NCI-H2227 (cell line): ENCODE measurements at regions not wholly inside any gene's neighbourhood (a gene's known extent, or its start where the extent isn't known, plus 50 kb on each side); places are given as distances from the start of the nearest gene placed in this dataset.
A peak's percentile ranks its signal among the peaks of the same experiment; 100 is the strongest.
"Not testable (repeated sequence)": the region's sequence is repeated elsewhere in the genome, so short reads cannot be mapped to it uniquely, and the experiment has no call there.

Source experiments
- DNase-seq: peaks from one replicate; lab custom pipeline; 2025; ENCODE audit not compliant: unreplicated experiment; lab: John Stamatoyannopoulos, UW

- no peak for DNase-seq
Observed at GRCh38 chr15:31586841-31587240, 260.2 kb downstream of the KLF13 start.

DNA sequence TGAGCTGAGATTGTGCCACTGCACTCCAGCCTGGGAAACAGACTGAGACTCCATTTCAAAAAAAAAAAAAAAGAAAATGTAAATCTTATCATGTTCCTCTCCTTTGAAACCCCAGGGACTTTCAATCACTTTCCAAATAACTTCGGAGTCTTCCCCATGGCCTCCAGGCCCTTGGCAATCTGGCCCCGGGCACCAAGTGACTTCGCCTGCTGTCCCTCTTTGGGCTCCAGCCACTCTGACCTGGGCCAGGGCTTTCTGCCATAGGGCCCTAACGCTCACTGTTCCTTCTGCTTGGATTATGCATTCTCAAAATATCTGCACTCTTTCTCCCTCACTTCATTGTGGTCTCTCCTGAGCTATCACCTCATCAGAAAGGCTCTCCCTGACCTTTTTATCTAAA is 260.9 kb downstream of the KLF13 start:
- DNase-seq, result no peak

GRCh38 chr15:31590609-31591008 is 264.0 kb downstream of the KLF13 start:
- DNase-seq, result no peak

DNA sequence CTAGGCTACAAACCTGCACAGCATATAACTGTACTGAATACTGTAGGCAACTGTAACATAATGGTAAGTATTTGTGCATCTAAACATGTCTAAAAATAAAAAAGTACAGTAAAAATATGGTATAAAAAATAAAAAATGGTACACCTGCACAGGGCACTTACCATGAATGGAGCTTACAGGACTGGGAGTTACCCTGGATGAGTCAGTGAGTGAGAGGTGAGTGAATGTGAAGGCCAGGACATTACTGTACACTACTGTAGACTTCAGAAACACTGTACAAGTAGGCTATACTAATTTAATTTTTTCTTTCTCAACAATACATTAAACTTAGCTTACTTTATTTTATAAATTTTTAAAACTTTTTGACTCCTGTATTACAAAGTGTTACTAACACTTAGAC is 265.3 kb downstream of the KLF13 start:
- DNase-seq, result no peak

DNA sequence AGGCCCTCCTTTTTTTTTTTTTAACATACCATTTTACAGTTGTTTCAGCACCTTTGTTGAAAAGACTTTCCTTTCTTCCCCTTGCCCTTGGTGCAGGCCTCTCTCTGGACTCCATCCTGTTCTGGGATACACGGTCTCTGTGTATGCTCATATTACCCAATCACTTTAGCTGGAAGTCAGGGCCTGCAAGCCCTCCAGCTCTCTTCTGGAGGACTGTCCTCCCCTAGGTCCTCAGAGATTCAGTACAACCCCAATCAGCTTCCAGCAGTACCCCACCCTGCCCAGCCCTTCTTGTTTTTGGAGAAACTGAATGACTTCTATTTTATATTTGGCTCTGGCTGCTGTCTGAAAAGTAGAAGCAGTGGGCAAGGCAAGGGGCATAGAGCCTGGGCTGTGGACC is 270.8 kb downstream of the KLF13 start:
- DNase-seq, result no peak

DNA sequence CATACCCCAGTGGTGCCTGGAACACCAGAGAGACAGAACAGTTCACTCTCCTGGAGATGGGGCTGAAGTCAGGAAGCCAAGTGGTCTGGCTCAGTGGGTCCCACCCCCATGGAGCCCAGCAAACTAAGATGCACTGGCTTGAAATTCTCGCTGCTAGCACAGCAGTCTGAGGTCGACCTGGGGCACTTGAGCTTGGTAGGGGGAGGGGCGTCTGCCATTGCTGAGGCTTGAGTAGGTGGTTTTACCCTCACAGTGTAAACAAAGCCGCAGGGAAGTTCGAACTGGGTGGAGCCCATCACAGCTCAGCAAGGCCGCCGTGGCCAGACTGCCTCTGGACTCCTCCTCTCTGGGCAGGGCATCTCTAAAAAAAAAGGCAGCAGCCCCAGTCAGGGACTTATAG is 272.0 kb downstream of the KLF13 start:
- peak; percentile 55 for DNase-seq

DNA sequence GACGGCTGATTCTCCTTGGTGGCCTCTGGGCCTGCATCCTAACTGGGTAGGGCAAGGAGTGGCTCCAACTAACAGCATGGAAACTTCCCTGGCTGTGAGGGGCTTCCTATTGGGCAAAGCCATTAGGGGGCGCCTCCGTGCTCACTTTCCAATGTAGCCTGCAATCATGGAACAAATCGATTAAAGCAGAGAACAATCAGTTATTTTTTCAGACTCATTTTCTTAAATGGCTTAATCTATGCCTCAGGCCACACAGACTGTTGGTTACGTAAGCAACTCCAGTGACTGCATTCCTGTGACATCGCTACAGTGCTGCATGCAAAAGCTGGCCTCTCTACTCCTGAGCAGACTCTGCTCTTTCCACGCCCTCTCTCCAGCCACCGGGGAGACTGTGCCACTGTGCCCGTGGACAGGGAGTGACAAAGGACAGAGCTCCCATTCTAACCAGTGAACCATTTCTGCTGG is 278.9 kb downstream of the KLF13 start:
- no peak for DNase-seq

DNA sequence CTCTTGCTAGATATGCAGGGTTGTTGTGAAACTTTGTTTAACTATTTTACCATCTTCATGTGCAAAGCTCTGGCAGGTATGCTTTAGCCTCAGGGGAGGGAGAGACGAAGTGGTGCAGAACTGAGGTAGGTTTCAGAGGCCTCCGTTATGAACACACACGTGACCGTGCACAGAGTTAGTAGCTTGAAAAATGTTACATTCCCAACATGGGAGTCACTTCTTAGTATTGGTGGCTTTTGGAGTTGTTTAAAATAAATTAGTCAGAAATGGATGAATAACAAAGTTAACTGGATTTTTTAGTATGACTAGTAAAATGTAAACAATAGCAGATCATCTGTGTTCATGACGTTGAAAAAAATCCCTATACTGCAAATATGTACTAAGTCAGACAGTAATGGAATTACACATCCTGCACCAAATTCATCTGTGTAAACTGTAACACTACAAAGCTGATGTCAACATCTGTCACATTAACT is 279.6 kb downstream of the KLF13 start:
- DNase-seq, result no peak

GRCh38 chr15:31606931-31607497 is 280.4 kb downstream of the KLF13 start:
- no peak for DNase-seq

GRCh38 chr15:31607656-31608055 is 281.0 kb downstream of the KLF13 start:
- DNase-seq, result no peak

GRCh38 chr15:31609258-31609681 is 282.6 kb downstream of the KLF13 start:
- DNase-seq, result no peak

- no peak for DNase-seq
Observed at GRCh38 chr15:31609906-31610305, 283.3 kb downstream of the KLF13 start.

DNA sequence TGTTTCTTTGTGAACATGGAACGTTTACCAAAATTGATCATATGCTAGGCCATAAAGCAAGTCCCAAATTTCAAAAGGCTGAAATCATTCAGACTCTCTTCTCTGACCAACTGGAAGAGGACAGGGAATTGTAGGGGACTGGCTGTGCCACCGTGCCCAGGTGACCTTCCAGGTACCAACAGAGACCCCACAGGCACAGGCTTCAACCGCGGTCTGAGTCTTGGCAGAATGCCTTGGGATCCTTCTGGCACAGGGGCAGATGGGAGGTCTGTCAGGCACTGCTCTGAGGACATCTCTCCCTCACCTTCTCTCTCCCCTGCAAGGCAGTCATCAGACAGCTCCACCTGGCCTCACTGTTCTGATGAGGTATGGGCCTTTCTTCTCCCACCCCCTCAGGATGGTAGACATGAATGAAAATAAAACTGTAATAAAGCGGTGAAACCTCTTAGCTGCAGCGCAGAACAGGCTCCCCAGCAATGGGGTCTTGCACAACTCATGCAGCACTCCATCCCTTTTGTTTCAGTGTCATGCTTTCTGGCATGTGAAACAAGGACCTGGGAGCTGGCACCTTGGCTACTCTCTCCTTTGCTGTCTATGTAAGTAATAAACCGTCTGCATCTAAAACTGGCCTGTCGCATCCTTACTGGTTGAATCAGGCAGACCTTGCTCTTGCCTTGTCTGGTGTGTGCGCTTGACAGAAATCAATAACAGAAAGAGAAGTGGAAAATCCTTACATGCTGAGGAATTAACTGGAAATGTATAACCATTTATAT is 289.2 kb downstream of the KLF13 start:
- no peak for DNase-seq

DNA sequence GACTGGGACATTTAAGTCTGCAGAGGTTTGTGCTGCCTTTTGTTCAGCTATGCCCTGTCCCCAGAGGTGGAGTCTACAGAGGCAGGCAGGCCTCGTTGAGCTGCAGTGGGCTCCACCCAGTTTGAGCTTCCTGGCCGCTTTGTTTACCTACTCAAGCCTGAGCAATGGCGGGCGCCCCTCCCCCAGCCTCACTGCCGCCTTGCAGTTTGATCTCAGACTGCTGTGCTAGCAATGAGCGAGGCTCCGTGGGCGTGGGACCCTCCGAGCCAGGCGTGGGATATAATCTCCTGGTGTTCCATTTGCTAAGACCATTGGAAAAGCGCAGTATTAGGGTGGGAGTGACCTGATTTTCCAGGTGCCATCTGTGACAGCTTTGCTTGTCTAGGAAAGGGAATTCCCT is 296.7 kb downstream of the KLF13 start:
- not testable (repeated sequence) for DNase-seq

DNA sequence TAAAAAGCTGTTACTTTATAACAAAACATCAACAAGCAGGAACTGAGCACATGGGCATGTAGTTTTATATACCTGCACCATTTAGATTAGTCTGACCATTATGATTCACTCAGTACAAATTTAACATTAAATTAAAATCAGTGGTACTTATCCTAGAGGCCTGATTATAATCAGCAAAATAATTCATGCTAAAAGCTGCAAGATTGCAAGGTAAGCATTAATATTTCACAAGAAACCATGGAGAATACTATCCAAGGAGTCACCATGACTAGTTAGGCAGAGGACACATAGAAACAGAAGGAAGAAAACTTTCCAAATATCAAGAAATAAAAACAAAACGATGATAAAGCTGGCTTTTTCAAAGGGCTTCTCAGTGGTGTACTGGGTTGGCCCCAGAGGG is 297.5 kb downstream of the KLF13 start:
- DNase-seq, result not testable (repeated sequence)

DNA sequence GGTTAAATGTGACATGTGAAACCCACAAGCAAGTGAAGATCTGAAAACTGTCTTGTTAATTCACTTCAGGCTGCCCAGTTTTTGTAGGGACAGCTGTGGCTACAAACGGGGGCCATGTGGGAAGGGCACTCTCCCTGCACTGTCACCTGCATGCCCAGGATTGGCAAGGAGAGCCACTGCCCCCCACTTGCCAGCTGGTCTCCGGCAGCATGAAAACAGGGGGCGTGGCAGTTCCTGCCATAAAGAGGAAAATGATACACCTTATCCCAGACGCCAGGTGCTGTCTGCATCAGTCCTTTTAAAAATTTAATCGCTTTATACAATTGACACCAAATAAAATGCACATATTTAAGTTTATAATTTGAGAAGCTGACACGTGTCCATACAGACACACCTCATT is 309.1 kb downstream of the KLF13 start:
- DNase-seq, result not testable (repeated sequence)

DNA sequence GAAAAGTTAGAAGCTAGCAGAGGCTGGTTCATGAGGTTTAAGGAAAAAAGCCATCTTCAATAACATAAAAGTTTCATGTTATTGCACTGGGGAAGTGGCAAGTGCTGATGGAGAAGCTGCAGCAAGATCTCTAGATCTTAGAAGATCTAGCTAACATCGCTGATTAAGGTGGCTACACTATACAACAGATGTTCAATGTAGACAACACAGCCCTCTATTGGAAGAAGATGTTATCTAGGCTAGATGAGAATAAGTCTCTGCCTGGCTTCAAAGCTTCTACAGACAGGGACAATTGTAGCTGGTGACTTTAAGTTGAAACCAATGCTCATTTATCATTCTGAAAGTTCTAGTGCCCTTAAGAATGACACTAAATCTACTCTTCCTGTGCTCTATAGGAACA is 310.3 kb downstream of the KLF13 start:
- not testable (repeated sequence) for DNase-seq

- not testable (repeated sequence) for DNase-seq
Observed at GRCh38 chr15:31643955-31644354, 317.3 kb downstream of the KLF13 start.

DNA sequence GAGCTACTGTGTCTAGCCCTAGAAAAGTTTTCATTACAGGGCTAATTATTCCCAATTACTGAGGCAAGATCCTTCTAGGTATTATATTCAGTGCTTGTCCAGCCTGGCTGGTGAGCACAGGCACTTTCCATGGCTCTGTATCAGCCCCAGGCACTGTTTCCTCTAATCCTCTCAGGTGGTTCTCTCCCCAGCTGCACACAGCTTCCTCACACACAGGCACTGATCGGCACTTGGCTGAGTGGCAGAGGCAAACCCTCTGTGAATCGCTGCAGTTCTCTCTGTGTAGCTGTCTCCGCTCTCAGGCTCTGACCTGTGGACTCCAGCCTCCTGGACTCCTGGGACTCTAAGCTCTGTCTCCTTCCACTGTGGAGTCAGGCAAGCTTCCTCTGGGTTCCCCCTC is 318.1 kb downstream of the KLF13 start:
- not testable (repeated sequence) for DNase-seq

- not testable (repeated sequence) for DNase-seq
Observed at GRCh38 chr15:31647337-31647826, 320.7 kb downstream of the KLF13 start.

GRCh38 chr15:31649634-31650033 is 323.0 kb downstream of the KLF13 start:
- DNase-seq, result not testable (repeated sequence)

DNA sequence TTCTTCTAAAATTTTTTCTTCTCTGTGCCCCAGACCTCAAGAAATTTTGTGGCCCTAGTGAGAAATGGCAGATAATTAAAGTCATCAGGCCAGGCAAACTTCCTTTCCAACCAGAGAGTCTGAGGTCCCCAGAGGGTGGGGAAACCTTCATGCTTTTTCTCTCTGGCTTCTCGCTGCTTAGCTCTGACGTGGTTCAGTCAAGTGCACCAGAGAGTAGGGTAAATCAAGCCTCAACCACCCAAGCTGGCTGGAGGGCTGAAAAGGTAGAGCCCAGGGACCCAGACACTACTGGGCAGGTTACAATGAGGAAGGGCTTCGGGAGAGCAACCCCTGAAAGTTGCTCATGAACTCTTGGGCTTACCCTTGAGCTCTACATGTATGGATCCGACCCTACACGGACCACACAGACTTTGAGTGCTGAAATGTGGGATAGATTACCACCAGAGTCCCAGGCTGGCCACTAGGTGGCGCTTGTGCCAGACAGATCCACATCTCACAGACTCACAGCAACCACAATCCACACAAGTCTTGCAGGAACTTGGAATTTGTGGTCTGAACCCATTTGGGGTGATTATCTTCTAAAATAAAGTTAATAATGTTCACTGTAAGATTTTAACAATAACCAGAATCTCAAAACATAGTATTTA is 323.5 kb downstream of the KLF13 start:
- DNase-seq, result not testable (repeated sequence)
